Liver (tissue), 8 donors: ENCODE measurements at regions not wholly inside any gene's neighbourhood (a gene's known extent, or its start where the extent isn't known, plus 50 kb on each side); places are given as distances from the start of the nearest gene placed in this dataset.

ENCODE experiments used
- DNase-seq: peaks from one replicate; pipeline ENCODE4 v3.0.0-alpha.2; 2017; ENCODE audit warnings: low spot score
- H3K27ac ChIP-seq, 2 donors: one replicate each; pipeline ENCODE4 v1.7.0; 2013; ENCODE audit warnings: inconsistent platforms in 2 of 2, low read length in 2 of 2, control low read depth in 1 of 2, low read depth in 1 of 2, mild to moderate bottlenecking in 1 of 2
- H3K27me3 ChIP-seq, 4 donors: one replicate each; pipeline versions ENCODE4 v1.6.1 to v1.7.0; 2013; ENCODE audit warnings: low read length in 3 of 4, inconsistent platforms in 1 of 4, mild to moderate bottlenecking in 1 of 4, moderate library complexity in 1 of 4; ENCODE audit not compliant: control insufficient read depth in 4 of 4, insufficient read depth in 4 of 4
- H3K36me3 ChIP-seq, 4 donors: one replicate each; pipeline versions ENCODE4 v1.6.1 to v1.7.0; 2013; ENCODE audit warnings: low read length in 3 of 4, mild to moderate bottlenecking in 3 of 4, low read depth in 1 of 4, moderate library complexity in 1 of 4; ENCODE audit not compliant: control insufficient read depth in 4 of 4, insufficient read depth in 3 of 4
- H3K4me1 ChIP-seq, 4 donors: one replicate each; pipeline versions ENCODE4 v1.6.1 to v1.7.0; 2013; ENCODE audit warnings: low read length in 3 of 4, mild to moderate bottlenecking in 3 of 4, moderate library complexity in 1 of 4; ENCODE audit not compliant: control insufficient read depth in 4 of 4, insufficient read depth in 4 of 4
- H3K4me3 ChIP-seq, 3 donors: one replicate each; pipeline versions ENCODE4 v1.6.1 to v1.7.0; 2013; ENCODE audit warnings: low read length in 3 of 3, control low read depth in 1 of 3, low read depth in 1 of 3, mild to moderate bottlenecking in 1 of 3
- H3K9ac ChIP-seq, 2 donors: one replicate each; pipeline ENCODE4 v1.7.0; 2013; ENCODE audit warnings: low read length in 2 of 2, mild to moderate bottlenecking in 2 of 2, moderate library complexity in 2 of 2, control low read depth in 1 of 2, low read depth in 1 of 2
- H3K9me3 ChIP-seq, 4 donors: one replicate each; pipeline versions ENCODE4 v1.6.1 to v1.7.0; 2013; ENCODE audit warnings: low read length in 3 of 4; ENCODE audit not compliant: control insufficient read depth in 4 of 4
- EGR1 ChIP-seq, 2 donors: IDR thresholded peaks; 2 replicates each; pipeline ENCODE4 v1.6.1; 2016 to 2018; ENCODE audit warnings: antibody characterized with exemption in 2 of 2, low read depth in 2 of 2
- FOXA1 ChIP-seq: IDR thresholded peaks from 2 replicates; pipeline ENCODE4 v1.6.1; 2016; ENCODE audit warnings: antibody characterized with exemption
- FOXA2 ChIP-seq: IDR thresholded peaks from 2 replicates; pipeline ENCODE4 v1.6.1; 2016; ENCODE audit warnings: antibody characterized with exemption
- GABPA ChIP-seq, 2 donors: IDR thresholded peaks in 1 of 2; conservative IDR thresholded peaks in 1 of 2; 2 replicates each; pipeline ENCODE4 v1.6.1; 2016; ENCODE audit warnings: antibody characterized with exemption in 2 of 2, mild to moderate bottlenecking in 1 of 2, moderate library complexity in 1 of 2
- HNF4A ChIP-seq, 2 donors: conservative IDR thresholded peaks; 2 replicates each; pipeline ENCODE4 v1.6.1; 2016; ENCODE audit warnings: antibody characterized with exemption in 2 of 2, mild to moderate bottlenecking in 2 of 2
- HNF4G ChIP-seq: IDR thresholded peaks from 2 replicates; pipeline ENCODE4 v1.6.1; 2016; ENCODE audit warnings: antibody characterized with exemption
- JUND ChIP-seq, 2 donors: IDR thresholded peaks; 2 replicates each; pipeline ENCODE4 v1.6.1; 2016; ENCODE audit warnings: antibody characterized with exemption in 2 of 2
- MAX ChIP-seq: IDR thresholded peaks from 2 replicates; pipeline ENCODE4 v1.6.1; 2016; ENCODE audit warnings: antibody characterized with exemption
- NR2F2 ChIP-seq: IDR thresholded peaks from 2 replicates; pipeline ENCODE4 v1.6.1; 2016; ENCODE audit warnings: antibody characterized with exemption
- RAD21 ChIP-seq, 2 donors: IDR thresholded peaks; 2 replicates each; pipeline ENCODE4 v1.6.1; 2016; ENCODE audit warnings: antibody characterized with exemption in 2 of 2, mild to moderate bottlenecking in 2 of 2
- RXRA ChIP-seq, 2 donors: IDR thresholded peaks; 2 replicates each; pipeline ENCODE4 v1.6.1; 2017 to 2018; ENCODE audit warnings: antibody characterized with exemption in 2 of 2, mild to moderate bottlenecking in 1 of 2
- SP1 ChIP-seq: IDR thresholded peaks from 2 replicates; pipeline ENCODE4 v1.6.1; 2018; ENCODE audit warnings: antibody characterized with exemption, mild to moderate bottlenecking
- YY1 ChIP-seq: IDR thresholded peaks from 2 replicates; pipeline ENCODE4 v1.6.1; 2016; ENCODE audit warnings: antibody characterized with exemption, mild to moderate bottlenecking
- ZBTB33 ChIP-seq: IDR thresholded peaks from 2 replicates; pipeline ENCODE4 v1.6.1; 2016; ENCODE audit warnings: antibody characterized with exemption
- WGBS: extraction: QIAGEN DNeasy Blood & Tissue Kit; methylation state at CpG from one replicate; pipeline ENCODE4 v1.1.7; 2013; 5-methylcytosine and 5-hydroxymethylcytosine counted together
- TF ChIP-seq, protein P1 (sequence below): IDR thresholded peaks from 2 replicates; pipeline ENCODE4 v1.6.1; 2016; ENCODE audit warnings: antibody characterized with exemption
- TF ChIP-seq, protein P2 (sequence below): fragments of 150-350 bp; IDR thresholded peaks from 2 replicates; pipeline ENCODE4 v1.5.1; 2017; ENCODE audit warnings: improper control_type of control experiment, low read depth, low read length; ENCODE audit not compliant: missing input control
- TF ChIP-seq, protein P3 (sequence below): IDR thresholded peaks from 2 replicates; pipeline ENCODE4 v1.6.1; 2016; ENCODE audit warnings: antibody characterized with exemption, mild to moderate bottlenecking
- donor health status: healthy.
- donor health status: healthy.
- donor health status: healthy.
- donor health status: healthy.
- donor health status: healthy.

DNA sequence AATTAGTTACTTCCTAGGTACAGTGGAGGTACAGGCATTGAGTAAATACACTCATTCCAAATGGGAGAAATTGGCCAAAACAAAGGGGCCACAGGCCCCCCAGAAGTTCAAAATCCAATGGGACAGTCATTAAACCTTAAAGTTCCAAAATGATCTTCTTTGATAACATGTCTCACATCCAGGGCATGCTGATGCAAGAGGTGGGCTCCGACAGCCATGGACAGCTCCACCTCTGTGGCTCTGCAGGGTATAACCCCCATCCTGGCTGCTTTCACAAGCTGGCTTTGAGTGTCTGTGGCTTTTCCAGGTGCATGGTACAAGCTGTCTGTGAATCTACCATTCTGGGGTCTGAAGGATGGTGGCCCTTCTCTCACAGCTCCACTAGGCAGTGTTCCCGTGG lies 488.7 kb downstream of the DCDC2C start (continued):
- no peak for TF ChIP-seq MAX
- TF ChIP-seq, protein P1, sequence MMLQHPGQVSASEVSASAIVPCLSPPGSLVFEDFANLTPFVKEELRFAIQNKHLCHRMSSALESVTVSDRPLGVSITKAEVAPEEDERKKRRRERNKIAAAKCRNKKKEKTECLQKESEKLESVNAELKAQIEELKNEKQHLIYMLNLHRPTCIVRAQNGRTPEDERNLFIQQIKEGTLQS, result no peak
- no peak for TF ChIP-seq JUND (IDR thresholded peaks at IDR 0.05)
- no peak for TF ChIP-seq YY1

GRCh38 chr2:4214444-4215205 lies 511.2 kb downstream of the DCDC2C start:
- no peaks in the 10 kb centered on the region for H3K36me3 ChIP-seq
- H3K9ac ChIP-seq, result no peak overlapping the region
- H3K4me1 ChIP-seq, result no peaks in the 10 kb centered on the region
- H3K4me3 ChIP-seq, result no peak overlapping the region
- 71% methylated on average over 10 of the region's 10 CpGs for WGBS
- H3K27ac ChIP-seq, result no peak overlapping the region
- H3K27me3 ChIP-seq, result no peaks in the 10 kb centered on the region
- no peak for DNase-seq
- H3K9me3 ChIP-seq, result peaks cover 0 to 3% (median 0%) of the 10 kb centered on the region in 4 donors
- no peak for TF ChIP-seq YY1
- TF ChIP-seq HNF4A (conservative IDR thresholded peaks at IDR 0.05), result no peak
- TF ChIP-seq, protein P2, sequence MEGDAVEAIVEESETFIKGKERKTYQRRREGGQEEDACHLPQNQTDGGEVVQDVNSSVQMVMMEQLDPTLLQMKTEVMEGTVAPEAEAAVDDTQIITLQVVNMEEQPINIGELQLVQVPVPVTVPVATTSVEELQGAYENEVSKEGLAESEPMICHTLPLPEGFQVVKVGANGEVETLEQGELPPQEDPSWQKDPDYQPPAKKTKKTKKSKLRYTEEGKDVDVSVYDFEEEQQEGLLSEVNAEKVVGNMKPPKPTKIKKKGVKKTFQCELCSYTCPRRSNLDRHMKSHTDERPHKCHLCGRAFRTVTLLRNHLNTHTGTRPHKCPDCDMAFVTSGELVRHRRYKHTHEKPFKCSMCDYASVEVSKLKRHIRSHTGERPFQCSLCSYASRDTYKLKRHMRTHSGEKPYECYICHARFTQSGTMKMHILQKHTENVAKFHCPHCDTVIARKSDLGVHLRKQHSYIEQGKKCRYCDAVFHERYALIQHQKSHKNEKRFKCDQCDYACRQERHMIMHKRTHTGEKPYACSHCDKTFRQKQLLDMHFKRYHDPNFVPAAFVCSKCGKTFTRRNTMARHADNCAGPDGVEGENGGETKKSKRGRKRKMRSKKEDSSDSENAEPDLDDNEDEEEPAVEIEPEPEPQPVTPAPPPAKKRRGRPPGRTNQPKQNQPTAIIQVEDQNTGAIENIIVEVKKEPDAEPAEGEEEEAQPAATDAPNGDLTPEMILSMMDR, result no peak
- no peak for TF ChIP-seq EGR1 (IDR thresholded peaks at IDR 0.05; ENCODE audit: low read depth in 2 of 2)
- no peak for TF ChIP-seq RAD21 (IDR thresholded peaks at IDR 0.05)
- TF ChIP-seq GABPA (IDR thresholded peaks at IDR 0.05 in 1 of 2, conservative IDR thresholded peaks at IDR 0.05 in 1 of 2), result no peak
- TF ChIP-seq, protein P1, result no peak
- TF ChIP-seq MAX, result no peak
- no peak for TF ChIP-seq JUND (IDR thresholded peaks at IDR 0.05)
- TF ChIP-seq SP1, result no peak

GRCh38 chr2:4217737-4218136 lies 514.4 kb downstream of the DCDC2C start:
- Histone ChIP-seq H3K9me3 (no peaks in the 10 kb centered on the region), H3K27me3 (peaks cover 0 to 3% (median under 1%) of the 10 kb centered on the region in 4 donors), H3K4me3 (no peak overlapping the region), H3K4me1 (no peaks in the 10 kb centered on the region), H3K9ac (no peak overlapping the region), H3K27ac (no peak overlapping the region), H3K36me3 (no peaks in the 10 kb centered on the region)
- WGBS, result 67% methylated on average over 1 of the region's 1 CpG
- DNase-seq, result no peak
- TF ChIP-seq, protein P3, sequence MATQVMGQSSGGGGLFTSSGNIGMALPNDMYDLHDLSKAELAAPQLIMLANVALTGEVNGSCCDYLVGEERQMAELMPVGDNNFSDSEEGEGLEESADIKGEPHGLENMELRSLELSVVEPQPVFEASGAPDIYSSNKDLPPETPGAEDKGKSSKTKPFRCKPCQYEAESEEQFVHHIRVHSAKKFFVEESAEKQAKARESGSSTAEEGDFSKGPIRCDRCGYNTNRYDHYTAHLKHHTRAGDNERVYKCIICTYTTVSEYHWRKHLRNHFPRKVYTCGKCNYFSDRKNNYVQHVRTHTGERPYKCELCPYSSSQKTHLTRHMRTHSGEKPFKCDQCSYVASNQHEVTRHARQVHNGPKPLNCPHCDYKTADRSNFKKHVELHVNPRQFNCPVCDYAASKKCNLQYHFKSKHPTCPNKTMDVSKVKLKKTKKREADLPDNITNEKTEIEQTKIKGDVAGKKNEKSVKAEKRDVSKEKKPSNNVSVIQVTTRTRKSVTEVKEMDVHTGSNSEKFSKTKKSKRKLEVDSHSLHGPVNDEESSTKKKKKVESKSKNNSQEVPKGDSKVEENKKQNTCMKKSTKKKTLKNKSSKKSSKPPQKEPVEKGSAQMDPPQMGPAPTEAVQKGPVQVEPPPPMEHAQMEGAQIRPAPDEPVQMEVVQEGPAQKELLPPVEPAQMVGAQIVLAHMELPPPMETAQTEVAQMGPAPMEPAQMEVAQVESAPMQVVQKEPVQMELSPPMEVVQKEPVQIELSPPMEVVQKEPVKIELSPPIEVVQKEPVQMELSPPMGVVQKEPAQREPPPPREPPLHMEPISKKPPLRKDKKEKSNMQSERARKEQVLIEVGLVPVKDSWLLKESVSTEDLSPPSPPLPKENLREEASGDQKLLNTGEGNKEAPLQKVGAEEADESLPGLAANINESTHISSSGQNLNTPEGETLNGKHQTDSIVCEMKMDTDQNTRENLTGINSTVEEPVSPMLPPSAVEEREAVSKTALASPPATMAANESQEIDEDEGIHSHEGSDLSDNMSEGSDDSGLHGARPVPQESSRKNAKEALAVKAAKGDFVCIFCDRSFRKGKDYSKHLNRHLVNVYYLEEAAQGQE, result no peak
- TF ChIP-seq FOXA1 (no peak), RXRA (IDR thresholded peaks at IDR 0.05) (no peak), JUND (IDR thresholded peaks at IDR 0.05) (no peak), HNF4A (conservative IDR thresholded peaks at IDR 0.05) (no peak), GABPA (IDR thresholded peaks at IDR 0.05 in 1 of 2, conservative IDR thresholded peaks at IDR 0.05 in 1 of 2) (no peak), HNF4G (no peak), NR2F2 (no peak), FOXA2 (no peak), MAX (no peak), ZBTB33 (no peak)
- TF ChIP-seq, protein P1, result no peak
- TF ChIP-seq, protein P2, result no peak
